Activated T-helper 1 cell treated with anti-CD3 and anti-CD28 coated beads, Interleukin-12 subunit alpha, Interleukin-12 subunit beta, Interleukin-2, Interleukin-4 antibody, amounts not matched to agents 30 ng/mL and 10 ng/mL and 1 ng/mL, durations not matched to agents 14 hours and 24 hours and 36 hours (primary cell): ENCODE measurements at regions not wholly inside any gene's neighbourhood (a gene's known extent, or its start where the extent isn't known, plus 50 kb on each side); places are given as distances from the start of the nearest gene placed in this dataset.

Source experiments
- DNase-seq: peaks from one replicate; pipeline ENCODE4 v3.0.0; 2021; ENCODE audit warnings: low spot score
- H3K27ac Mint-ChIP-seq: one replicate; pipeline ENCODE4 v1.8.0; 2021; ENCODE audit warnings: mild to moderate bottlenecking, mixed read lengths
- H3K27me3 Mint-ChIP-seq: one replicate; pipeline ENCODE4 v1.8.0; 2022; ENCODE audit warnings: mild to moderate bottlenecking, moderate library complexity, mixed read lengths; ENCODE audit not compliant: insufficient read depth
- H3K36me3 Mint-ChIP-seq: one replicate; pipeline ENCODE4 v1.8.0; 2021; ENCODE audit warnings: low read depth, mixed read lengths
- H3K4me1 Mint-ChIP-seq: one replicate; pipeline ENCODE4 v1.8.0; 2021; ENCODE audit warnings: low read depth, mixed read lengths
- H3K4me3 Mint-ChIP-seq: one replicate; pipeline ENCODE4 v1.8.0; 2021; ENCODE audit warnings: mild to moderate bottlenecking, moderate library complexity, mixed read lengths
- H3K9me3 Mint-ChIP-seq: one replicate; pipeline ENCODE4 v1.8.0; 2021; ENCODE audit warnings: mixed read lengths
- intact Hi-C: fragments of 100-400 bp; cut with micrococcal nuclease; formaldehyde crosslinking; loops from one replicate; pipeline ENCODE4 v1.15.1; 2024

DNA sequence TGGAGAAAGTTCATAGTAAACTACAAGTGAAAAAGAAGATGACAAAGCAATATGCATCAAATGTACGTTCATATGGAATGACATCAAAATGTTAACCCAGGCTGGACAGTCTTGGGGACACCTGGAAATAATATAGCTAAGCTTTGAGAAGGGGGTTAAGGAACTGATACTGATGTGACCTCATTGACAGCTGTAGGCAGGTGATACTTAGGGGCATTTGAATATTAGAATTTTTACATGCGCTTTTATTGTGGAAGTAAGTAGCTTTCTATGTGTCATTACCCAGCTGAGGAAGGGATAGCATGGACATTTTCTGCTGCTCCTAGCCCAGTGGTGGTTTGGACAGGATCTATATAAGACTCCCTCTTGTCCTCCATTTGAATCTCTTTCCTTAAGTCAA, 299.7 kb downstream of the CWC27 start:
- Mint-ChIP-seq H3K4me1 (no peaks in the 10 kb centered on the region), H3K27ac (no peak overlapping the region), H3K4me3 (no peak overlapping the region), H3K9me3 (no peaks in the 10 kb centered on the region), H3K36me3 (no peaks in the 10 kb centered on the region), H3K27me3 (peaks cover 11% of the 10 kb centered on the region)
- DNase-seq = no peak
- intact Hi-C loops = no loop called here

DNA sequence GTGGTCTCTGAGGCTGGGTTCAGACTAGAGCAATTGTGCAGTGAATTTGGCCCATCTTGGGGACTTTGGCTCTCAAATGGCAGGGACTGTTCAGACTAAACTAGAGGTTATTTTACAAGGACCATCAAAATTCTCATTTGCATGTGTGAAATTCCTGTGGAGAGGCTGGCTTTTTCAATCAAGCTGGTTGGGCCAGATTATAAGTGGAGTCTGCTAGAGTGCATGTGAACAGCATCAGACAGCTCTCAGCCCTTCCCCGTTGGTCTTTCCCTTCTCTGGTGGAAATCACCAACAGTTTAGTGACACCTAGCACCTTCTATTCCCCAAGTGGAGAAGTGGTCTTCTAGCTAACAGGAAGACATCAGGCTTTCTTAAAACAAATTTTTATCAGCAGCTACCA, 301.3 kb downstream of the CWC27 start:
- no peak overlapping the region for H3K4me3 Mint-ChIP-seq
- H3K36me3 Mint-ChIP-seq = no peaks in the 10 kb centered on the region
- no peaks in the 10 kb centered on the region for H3K4me1 Mint-ChIP-seq
- H3K27ac Mint-ChIP-seq = no peak overlapping the region
- no peaks in the 10 kb centered on the region for H3K9me3 Mint-ChIP-seq
- no peak for DNase-seq
- peaks cover 11% of the 10 kb centered on the region for H3K27me3 Mint-ChIP-seq
- intact Hi-C loops = no loop called here

DNA sequence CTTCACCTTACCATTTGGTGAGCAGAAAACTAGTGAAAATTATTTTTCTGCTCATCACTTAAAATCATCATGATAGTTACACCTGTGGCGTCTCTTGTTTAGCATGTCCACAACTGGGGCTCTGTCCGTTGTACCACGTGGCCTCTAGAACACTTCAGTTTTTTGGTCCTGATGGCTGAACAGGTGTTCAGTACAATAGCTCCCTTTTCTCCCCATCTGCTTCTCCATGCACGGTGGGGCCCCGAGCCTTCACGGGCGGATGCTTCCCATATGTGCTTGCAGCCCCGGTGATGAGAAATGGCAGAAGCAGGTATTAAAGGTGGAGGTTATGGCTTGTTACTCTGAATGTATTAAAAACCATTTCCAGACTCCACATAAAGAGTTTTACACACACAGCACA, 304.1 kb downstream of the CWC27 start:
- no peaks in the 10 kb centered on the region for H3K36me3 Mint-ChIP-seq
- no peak overlapping the region for H3K27ac Mint-ChIP-seq
- peaks cover 21% of the 10 kb centered on the region for H3K4me1 Mint-ChIP-seq
- no peak overlapping the region for H3K4me3 Mint-ChIP-seq
- intact Hi-C loops = no loop called here
- peaks cover 11% of the 10 kb centered on the region for H3K27me3 Mint-ChIP-seq
- H3K9me3 Mint-ChIP-seq = no peaks in the 10 kb centered on the region
- DNase-seq = no peak

DNA sequence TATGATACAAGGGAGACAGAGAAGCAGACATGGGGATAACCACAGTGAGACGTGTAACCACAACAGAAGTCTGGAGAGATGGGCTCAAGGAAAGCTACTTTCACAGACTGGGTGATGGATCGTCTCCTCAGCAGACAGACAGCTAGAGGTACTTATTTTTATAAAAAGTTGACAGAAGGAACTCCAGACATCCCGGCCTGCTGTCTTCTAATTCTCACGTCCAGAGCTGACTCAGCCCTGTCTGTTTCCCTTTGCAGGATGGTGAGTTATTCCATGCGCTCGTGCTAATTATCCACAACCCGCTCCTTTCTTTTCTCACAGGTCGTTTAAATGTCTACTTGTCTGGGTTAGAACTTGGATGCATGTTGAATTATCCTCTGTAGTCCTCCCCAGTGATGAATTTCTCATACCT, 304.5 kb downstream of the CWC27 start:
- no peak for DNase-seq
- Mint-ChIP-seq H3K4me3 (no peak overlapping the region), H3K36me3 (no peaks in the 10 kb centered on the region), H3K4me1 (peaks cover 21% of the 10 kb centered on the region), H3K27me3 (peaks cover 11% of the 10 kb centered on the region), H3K9me3 (no peaks in the 10 kb centered on the region), H3K27ac (no peak overlapping the region)
- intact Hi-C loops = no loop called here

DNA sequence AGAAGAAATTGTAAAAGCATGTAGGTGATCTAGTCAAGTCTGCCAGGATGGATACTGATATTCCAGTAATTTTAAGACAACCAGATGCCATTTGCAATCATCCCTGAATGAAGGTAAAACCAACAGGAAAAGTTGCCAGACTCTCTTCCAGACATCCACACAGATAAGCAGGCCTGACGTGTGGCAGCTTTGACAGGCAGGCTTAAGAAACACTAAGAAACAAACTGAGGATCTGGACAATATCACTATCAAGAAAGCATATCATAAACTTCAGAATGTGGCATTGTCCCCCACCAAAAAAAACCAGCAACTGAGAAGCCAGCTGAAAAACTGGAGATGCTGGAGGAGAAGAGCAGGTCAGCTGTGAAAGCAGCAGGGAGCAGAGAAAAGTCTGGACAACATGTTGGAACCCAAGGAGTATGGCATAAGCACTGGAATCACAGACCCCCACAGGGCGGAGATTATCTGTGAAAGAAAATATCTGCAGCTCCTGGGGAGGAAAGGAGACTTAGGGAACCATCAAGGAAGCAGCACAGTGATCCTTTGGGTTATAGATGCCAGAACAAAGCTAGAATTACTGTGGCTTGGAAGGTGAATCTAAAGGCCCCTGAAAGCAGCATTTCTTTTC, 307.0 kb downstream of the CWC27 start:
- no peak overlapping the region for H3K4me3 Mint-ChIP-seq
- peaks cover 21% of the 10 kb centered on the region for H3K4me1 Mint-ChIP-seq
- DNase-seq = no peak
- H3K9me3 Mint-ChIP-seq = no peaks in the 10 kb centered on the region
- intact Hi-C loops = loop anchor here (1.0 to 2.0 kb wide), 4 partner anchors 27 to 408 kb away; no protein-coding TSS in a partner anchor
- peaks cover 18% of the 10 kb centered on the region for H3K27me3 Mint-ChIP-seq
- no peak overlapping the region for H3K27ac Mint-ChIP-seq
- no peaks in the 10 kb centered on the region for H3K36me3 Mint-ChIP-seq

DNA sequence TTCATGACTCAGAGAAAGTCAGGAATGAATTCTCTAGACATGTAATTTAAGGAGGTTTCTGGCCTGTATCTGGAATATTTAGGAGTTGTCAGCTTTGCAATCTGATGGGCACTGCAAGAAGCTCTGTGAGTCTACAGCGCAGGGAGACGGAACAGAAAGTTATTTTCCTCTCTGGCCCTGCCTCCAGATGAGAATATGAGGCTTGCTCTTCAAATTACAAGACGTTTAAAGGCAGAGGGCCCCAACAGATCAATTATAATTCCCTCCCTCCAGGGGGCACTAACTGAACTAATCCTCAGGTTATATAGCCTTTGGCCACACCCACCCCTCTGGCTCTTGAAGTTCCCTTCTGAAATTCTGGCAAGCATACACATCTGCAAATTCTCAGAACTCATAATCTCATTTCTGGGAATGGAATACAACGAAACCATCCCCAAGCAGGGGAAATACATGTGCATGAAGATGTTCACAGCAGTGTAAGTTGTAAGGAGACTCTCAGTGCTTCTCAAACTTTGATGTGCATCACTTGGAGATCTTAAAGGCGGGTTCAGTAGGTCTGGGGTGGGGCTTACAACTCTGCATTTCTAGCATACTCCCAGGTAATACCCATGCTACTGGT, 307.6 kb downstream of the CWC27 start:
- Mint-ChIP-seq H3K4me3 (no peak overlapping the region), H3K27me3 (peaks cover 18% of the 10 kb centered on the region), H3K36me3 (no peaks in the 10 kb centered on the region), H3K9me3 (no peaks in the 10 kb centered on the region), H3K4me1 (peaks cover 21% of the 10 kb centered on the region), H3K27ac (no peak overlapping the region)
- peak; percentile 44 for DNase-seq
- intact Hi-C loops = loop anchor here (1.0 to 2.0 kb wide), 4 partner anchors 26 to 407 kb away; no protein-coding TSS in a partner anchor

DNA sequence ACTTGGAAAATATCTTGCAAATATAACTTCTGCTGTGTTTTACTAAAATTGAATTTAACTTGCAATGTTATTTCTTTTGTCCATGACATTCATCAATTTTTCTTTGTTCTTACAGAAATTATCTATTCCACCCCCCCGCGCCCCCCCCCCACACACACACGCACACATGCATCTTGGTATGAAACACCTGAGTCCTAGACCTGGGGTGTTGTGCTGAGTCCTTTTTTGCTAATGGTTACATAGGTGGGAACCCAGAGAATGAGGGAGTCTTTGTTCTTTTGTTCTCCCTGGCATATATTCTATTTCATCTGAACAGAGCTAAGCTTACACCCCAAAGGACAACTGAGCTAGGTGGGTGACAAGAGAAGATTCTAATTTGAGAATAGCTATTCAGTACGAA, 308.9 kb downstream of the CWC27 start:
- H3K4me1 Mint-ChIP-seq = peaks cover 21% of the 10 kb centered on the region
- no peak overlapping the region for H3K4me3 Mint-ChIP-seq
- DNase-seq = no peak
- no peak overlapping the region for H3K27ac Mint-ChIP-seq
- intact Hi-C loops = loop anchor here (2.0 kb wide), 2 partner anchors 25 to 43 kb away; no protein-coding TSS in a partner anchor
- peaks cover 14% of the 10 kb centered on the region for H3K27me3 Mint-ChIP-seq
- H3K9me3 Mint-ChIP-seq = no peaks in the 10 kb centered on the region
- H3K36me3 Mint-ChIP-seq = no peaks in the 10 kb centered on the region

DNA sequence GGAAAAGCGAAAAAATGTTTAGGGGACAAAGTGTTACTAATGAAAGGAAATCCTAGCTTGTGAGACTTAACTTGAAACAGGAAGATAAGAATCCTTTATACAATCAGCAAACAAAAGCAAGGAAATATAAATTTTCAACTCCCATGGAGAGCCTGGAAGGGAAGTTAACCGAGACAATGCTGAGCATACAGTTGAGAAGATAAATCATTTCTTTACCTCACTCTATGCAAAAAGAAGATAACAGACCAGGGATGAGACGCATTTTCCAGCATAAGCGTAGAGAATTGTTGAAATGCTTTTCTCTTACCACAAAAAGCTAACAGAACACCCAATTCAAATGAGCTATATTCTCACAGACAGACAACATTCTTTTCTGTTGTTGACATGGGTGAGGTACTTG, 309.6 kb downstream of the CWC27 start:
- H3K4me1 Mint-ChIP-seq = peaks cover 21% of the 10 kb centered on the region
- intact Hi-C loops = no loop called here
- H3K4me3 Mint-ChIP-seq = no peak overlapping the region
- peaks cover 10% of the 10 kb centered on the region for H3K27me3 Mint-ChIP-seq
- no peak for DNase-seq
- H3K36me3 Mint-ChIP-seq = no peaks in the 10 kb centered on the region
- no peak overlapping the region for H3K27ac Mint-ChIP-seq
- H3K9me3 Mint-ChIP-seq = no peaks in the 10 kb centered on the region

DNA sequence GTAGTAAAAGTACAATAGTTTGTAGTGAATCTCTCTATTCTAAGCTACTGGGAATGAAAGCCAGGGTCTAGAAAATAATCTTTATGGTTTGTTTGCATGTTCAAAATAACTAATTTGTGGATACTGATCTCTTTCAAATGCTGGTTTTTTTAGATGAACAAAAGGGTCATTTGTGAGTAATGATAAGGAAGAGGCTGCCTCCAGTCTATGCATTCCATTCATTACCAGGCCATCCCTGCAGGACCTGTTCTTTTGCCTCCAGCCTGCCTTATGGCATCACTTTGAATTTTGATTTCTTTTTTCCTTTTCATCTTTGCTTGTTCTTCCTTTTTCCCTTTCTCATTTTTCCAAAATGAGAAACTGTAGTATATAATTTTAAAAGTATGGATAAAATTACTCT, 312.3 kb downstream of the CWC27 start:
- intact Hi-C loops = no loop called here
- Mint-ChIP-seq H3K4me1 (peaks cover 12% of the 10 kb centered on the region), H3K27me3 (peaks cover 10% of the 10 kb centered on the region), H3K27ac (no peak overlapping the region), H3K36me3 (no peaks in the 10 kb centered on the region), H3K9me3 (no peaks in the 10 kb centered on the region), H3K4me3 (no peak overlapping the region)
- DNase-seq = no peak

DNA sequence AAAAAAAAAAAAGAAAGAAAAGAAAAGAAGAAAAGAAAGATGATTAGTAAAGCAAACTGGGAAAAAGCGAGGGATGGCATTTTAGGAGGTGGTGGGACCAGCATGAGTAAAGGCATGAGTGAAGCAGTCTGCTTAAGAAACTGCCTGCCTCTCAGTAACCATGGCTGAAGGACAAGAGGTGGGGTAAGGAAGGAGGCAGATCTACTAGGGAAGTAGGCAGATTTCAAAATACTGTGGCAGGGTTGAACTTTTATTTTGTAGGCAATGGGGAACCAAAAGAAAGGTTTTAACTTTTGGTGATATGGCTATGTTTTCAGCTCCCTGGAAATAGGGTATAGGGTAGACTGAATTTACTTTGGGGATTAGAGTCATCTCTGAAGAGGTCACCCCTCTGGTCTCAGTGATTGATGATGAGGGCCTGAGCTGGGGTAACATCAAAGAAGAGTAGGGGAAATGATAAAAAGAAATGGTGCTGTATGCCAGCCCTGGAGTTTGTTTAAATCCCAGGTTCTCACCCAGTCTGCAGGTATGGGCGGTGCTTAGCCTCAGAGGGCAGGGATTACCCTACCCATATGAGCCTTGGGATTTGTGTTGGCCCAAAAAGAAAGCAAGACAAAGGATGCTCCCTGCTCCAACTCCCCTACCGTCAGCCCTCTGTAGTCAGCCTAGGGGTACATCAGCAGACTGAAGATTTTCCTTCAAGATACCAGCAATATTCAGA, 316.2 kb downstream of the CWC27 start:
- no peaks in the 10 kb centered on the region for H3K36me3 Mint-ChIP-seq
- H3K27ac Mint-ChIP-seq = no peak overlapping the region
- no peak overlapping the region for H3K4me3 Mint-ChIP-seq
- no peak for DNase-seq
- H3K9me3 Mint-ChIP-seq = no peaks in the 10 kb centered on the region
- H3K27me3 Mint-ChIP-seq = peaks cover 7% of the 10 kb centered on the region
- no peaks in the 10 kb centered on the region for H3K4me1 Mint-ChIP-seq
- intact Hi-C loops = no loop called here

DNA sequence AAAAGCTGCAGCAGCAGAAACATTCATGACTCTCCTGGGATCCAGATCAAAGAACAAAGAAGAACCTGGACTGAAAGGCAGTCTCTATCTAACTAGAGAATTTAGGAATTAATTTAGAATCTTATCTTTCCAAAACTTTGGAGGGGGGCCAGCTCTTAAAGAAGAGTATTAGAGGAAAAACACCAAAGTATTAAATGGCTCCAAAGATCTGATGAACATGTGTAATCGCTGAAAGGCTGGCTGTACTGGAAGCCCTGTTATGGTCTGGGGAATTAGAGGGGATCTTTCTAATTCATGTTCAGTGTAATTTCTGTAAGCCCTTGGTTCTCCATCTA, 316.8 kb downstream of the CWC27 start:
- Mint-ChIP-seq H3K4me3 (no peak overlapping the region), H3K27ac (no peak overlapping the region), H3K4me1 (no peaks in the 10 kb centered on the region), H3K36me3 (no peaks in the 10 kb centered on the region), H3K9me3 (no peaks in the 10 kb centered on the region), H3K27me3 (peaks cover 4% of the 10 kb centered on the region)
- intact Hi-C loops = no loop called here
- no peak for DNase-seq

DNA sequence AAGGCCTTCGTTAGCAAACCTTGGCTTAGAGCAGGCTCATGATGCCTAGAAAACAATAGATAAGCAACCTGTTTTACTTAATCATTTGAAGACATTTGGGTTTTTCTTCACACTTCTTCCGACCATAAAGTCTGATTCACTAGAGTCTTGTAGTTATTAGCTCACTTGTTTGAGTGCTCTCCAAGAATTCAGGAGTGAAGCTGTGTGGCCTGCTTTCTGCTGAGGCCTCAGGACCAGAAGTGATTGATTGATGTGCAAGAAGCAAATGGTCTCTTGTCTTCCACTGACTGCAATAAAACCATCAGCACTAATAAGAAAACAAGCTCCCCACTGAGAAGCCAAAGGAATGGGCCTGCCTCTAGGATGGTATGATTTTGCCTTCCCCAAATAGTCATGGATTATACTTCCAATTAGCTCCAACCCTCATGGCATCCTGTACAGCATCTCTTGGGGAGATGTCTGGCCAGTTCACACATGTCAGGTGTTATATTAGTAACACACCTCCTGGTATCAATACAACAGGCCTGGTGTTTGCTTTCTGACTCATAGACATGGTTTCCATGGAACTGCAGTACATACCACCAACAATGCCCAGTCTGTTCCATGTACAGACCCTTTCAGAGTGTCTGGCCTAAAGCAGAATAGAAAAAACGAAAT, 317.6 kb downstream of the CWC27 start:
- Mint-ChIP-seq H3K27me3 (no peaks in the 10 kb centered on the region), H3K4me1 (no peaks in the 10 kb centered on the region), H3K4me3 (no peak overlapping the region), H3K27ac (no peak overlapping the region), H3K9me3 (no peaks in the 10 kb centered on the region), H3K36me3 (no peaks in the 10 kb centered on the region)
- no peak for DNase-seq
- intact Hi-C loops = no loop called here

DNA sequence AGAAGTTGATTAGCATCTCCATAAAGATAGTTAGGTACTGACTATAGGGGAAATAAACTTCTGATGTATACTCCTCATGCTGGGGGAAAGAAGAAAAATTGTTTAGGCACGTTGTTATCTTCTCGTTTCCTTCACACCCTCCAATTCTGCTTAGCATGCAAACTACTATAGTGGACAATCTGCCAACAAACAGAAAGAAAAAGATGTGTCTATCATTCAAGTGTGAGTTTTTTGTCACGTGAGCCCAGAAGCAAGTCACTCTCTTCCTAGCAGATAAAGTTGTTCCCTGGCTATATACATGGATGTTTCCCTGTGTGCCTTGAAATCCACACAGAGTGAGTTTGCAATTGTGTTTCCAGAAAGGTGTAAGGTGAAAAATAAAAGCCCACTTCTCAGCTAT, 318.4 kb downstream of the CWC27 start:
- no peak overlapping the region for H3K4me3 Mint-ChIP-seq
- intact Hi-C loops = no loop called here
- no peaks in the 10 kb centered on the region for H3K27me3 Mint-ChIP-seq
- H3K4me1 Mint-ChIP-seq = no peaks in the 10 kb centered on the region
- no peak overlapping the region for H3K27ac Mint-ChIP-seq
- no peaks in the 10 kb centered on the region for H3K9me3 Mint-ChIP-seq
- H3K36me3 Mint-ChIP-seq = no peaks in the 10 kb centered on the region
- DNase-seq = no peak
